ENCODE measurements at regions not wholly inside any gene's neighbourhood (a gene's known extent, or its start where the extent isn't known, plus 50 kb on each side); places are given as distances from the start of the nearest gene placed in this dataset.

DNA sequence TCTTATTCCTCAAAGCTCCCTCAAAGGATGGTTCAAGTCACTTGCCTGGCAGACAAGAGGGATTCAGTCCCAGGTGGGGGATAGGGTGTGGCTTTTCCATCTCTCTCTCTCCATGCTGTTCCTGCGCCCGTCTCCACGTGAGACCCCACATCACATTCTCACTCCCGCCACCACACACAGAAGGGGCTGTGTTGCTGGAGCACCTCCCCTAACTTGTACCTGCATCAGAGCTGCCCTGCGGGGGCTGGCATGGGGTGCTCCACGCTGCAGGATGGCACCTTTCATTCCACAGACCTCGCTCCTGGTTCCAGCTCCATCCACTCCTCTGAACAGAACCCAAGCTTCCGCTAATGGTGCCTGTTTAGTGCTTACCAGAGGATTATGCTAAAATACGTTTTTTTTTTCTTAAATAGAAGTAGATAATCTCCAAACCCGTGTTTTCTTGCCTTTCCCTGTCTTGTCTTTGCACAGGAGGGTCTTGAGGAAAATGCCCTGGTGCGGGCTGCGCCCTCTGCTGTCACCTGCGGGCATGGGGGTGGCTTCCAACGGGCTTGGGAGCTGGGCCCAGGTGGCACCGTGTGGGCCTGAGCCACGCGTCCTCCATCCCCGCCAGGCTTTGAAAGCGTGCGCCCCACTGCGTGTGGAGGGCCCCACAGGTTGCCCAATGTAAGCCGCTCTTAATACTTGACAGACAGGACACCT is 985.6 kb downstream of the BRD1 start:
- DNase-seq (ENCODE audit: low spot score): no peak

DNA sequence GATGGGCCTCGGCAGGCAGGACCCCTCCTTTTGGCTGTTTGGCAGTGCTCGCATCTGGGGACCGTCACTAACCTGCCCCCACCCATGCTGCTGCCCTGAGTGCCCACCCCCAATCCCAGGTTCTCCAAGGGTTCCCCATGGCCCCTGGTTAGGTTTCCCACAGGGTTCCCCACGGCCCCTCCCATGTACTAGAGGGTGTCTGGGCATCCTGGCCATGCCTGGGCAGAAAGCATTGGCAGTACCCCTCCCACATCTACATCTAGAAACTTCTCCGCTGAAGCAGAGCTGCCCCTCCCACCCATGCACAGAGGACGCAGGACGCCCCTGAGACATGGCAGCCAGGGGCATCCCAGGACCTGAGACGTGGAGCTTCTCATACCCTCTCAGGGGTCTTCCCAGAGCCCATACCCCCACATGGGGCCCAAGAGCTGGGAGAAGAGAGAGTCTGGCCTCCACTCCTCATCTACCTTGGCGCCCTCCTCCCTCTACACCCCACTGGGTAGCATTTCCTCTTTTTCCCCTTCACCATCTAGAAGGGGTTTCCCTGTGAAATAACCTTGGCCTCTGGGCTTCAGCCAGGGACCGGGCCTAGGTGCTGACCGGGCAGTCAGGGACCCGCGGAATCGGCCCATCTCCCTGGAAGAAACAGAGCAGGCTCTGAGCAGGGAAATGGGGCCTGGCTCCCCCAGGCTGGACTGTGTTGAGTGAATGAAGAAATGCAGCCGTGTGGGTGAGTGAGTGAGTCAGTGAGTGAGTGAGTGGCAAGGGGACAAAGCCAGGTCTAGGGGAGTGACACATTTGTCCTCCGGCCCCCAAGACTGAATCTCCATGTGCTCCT is 987.3 kb downstream of the BRD1 start:
- DNase-seq (ENCODE audit: low spot score): no peak

DNA sequence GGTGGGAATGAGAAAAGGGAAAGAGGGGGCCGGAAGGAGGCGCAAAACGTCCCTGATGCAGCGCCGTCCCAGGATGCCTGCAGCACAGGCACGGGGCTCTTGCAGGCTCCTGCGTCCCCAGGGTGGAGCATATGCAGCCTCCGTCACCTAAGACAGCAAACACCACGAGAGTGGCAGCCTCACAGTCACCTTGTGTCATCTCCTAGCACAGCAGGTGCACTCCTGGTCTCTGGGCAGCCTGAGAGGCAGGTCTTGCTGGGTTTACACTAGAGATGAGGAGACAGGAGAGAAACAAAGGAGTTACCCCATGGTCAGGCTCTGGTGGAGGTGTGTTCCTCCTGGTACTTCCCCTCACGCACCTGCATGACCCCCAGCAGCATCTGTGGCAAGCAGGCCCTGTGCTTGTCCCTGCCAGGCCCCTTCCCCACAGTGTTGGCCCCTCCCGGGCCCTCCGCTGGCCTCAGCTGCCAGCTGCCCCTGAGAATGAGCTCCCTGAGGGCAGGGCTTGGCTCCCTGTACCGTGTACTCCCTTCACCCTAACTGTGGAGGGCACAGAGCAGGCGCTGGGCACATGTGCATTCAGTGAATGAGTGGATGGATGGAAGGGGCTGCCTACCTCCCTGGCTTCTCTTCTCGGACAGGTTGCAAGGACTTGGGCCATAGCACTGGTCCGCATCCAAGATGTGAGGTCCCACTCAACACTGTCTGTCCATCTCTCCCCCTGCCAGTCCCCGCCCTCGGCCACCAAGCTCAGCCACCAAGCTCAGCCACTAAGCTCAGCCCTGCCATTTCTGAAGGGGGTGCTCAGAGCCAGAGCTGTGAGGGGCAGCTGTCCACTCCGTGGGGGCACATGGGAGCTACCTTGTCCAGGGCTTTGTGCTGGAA is 988.6 kb downstream of the BRD1 start:
- no peak for DNase-seq (ENCODE audit: low spot score)

DNA sequence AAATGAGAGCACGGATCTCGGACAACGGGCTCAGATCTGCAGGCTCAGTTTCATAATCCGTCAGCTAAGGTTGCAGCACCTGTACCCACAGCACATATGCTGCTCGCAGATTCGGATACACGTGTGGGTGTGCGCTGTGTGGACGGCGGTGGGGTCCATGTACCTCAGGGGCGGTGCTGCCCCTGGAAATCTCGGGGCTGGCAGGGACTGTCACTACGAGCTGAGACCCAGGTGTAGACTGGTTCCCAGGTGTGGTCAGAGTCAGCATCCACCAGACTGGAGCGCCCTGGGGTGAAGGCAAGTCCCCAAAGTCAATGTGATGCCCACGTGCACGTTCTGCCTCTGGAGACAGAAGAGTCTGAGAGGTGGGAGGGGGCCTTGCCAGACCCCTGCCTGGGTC is 989.3 kb downstream of the BRD1 start:
- no peak for DNase-seq (ENCODE audit: low spot score)

DNA sequence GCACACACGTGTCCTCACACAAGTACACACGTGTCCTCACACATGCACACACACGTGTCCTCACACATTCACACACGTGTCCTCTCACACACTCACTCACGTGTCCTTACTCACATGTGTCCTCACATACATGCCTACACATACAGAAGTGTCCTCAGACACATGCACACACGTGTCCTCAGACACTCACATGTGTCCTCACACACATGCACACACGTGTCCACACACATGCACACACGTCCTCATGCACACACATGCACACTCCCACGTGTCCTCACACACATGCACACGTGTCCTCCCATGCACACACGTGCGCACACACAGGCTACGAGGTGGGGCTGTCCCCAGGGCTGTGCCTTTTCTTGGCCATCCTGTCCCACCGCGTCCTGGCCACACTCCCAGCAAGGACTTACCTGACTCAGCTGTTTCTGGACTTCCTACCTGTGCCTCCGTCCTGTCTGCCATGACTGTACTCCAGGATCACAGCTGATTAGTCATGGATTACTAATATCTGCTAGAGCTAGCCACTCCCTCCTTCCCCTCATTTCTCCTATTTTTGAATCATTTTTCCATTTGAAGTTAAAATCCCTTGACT is 990.2 kb downstream of the BRD1 start:
- DNase-seq (ENCODE audit: low spot score): no peak

DNA sequence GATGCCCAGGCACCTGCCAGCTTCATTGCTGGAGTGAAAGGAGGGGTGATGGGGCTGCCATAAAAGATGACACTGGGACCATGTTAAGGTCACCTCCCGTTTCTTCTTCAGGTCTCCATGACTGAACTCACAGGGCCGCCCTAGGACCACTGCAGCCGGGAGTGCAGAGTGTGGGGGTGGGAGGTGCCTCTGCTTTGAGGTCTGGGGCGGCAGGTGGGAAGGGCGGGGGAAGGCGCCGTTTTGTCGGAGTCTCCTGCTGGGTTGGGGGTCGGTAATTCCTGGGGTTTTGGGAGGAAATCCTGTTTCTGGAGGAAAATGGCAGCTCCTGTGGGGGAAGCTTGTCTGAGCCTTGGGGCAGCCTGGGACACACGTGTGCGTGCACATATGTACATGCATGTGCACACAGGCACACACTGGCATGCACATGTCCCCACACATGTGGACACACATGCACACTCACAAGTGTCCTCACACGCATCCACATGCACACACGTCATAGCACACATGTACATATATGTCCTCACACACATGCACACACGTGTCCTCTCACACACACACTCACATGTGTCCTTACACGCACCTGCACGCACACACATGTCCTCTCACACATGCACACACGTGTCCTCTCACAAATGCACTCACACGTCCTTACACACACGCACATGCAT is 990.9 kb downstream of the BRD1 start:
- DNase-seq (ENCODE audit: low spot score): no peak

DNA sequence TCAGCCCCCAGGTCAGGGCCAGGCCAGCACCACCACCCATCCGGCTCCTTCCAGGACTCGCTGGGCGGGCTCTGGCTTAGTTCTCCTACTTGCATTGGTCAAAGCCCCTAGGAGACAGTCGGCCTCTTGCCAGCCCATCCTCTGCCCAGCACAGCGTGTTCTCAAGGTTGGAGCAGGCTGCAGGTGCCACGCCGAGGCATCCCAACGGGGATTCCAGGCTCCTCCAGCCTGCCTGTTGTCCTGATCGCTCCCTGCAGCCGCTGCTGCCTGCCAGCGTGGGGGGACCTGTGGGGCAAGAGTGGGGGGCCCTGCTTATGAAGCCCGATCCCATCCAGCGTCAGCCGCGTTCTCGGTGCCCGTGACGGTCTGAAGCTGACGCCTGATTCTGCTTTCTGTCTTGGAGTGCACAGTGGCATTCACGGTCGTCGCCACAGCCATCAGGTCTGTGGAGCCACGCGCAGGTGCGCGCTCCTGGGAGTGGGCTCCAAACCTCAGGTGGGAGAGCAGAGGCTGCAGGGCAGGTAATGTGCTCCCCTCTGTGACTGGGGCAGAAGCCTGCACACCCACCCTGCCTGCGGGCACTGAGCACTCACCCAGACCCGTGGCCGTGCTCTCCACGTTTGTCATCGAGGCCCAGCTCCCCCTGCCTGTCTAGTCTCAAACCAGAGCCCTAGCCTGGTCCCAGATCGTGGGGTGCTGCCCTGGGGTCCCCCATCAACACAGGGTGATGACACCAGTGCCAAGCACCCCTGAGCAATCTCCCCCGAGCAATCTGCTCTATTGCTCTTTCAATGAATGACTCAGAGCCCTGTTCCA is 991.6 kb downstream of the BRD1 start:
- no peak for DNase-seq (ENCODE audit: low spot score)

DNA sequence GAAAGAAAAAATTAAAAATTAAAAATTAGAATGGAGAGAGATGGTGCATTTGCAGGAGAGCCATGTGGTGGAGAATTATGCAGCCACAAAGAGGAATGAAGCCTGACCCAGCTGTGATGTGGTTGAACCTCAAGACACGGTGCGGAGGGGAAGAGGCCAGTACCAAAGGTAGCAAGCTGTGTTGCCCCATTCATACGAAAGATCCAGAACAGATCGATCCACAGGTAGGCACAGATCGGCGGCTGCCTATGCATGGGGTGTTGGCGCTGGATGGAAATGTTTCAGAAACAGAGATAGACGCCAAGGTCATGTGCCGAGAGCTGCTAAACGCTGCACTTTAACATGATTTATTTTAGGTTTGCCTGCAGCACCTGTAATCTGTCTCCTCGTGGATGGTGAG is 992.3 kb downstream of the BRD1 start:
- no peak for DNase-seq (ENCODE audit: low spot score)

DNA sequence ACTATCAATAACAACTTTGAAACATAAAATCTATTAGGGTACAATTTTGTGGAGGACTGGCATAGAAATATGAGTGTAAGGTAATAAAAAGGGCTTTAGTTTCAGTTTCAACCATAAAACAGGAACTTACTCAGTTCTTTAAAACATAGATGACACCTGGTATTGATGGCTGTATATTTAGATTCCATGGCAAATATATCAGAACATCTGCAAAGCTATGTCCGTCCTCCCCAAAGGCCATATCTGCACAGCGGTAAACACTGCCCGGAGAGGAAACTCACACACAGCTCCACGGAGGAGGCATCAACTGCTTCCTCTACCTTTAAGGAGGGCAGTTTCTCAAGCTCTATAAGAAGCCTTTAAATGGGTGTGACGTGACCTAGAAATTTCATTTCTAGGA is 993.3 kb downstream of the BRD1 start:
- no peak for DNase-seq (ENCODE audit: low spot score)

DNA sequence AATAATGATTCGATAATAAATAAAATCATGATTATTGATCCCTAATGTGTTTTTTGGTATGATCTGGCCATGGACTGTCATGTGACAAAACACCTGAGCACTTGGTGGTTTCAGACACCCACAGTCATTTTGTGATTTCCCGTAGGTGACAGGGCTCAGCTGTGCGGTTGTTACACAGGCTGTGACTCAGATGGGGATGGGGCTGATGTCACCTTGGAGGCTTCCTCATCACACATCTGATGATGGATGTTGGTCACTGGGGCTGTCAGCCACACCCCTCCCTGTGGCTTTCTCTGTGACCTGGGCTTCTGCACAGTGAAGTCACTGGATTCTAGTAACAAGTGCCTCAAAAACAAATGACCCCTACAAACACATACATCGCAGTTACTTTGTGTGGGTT is 995.1 kb downstream of the BRD1 start:
- DNase-seq (ENCODE audit: low spot score): no peak

DNA sequence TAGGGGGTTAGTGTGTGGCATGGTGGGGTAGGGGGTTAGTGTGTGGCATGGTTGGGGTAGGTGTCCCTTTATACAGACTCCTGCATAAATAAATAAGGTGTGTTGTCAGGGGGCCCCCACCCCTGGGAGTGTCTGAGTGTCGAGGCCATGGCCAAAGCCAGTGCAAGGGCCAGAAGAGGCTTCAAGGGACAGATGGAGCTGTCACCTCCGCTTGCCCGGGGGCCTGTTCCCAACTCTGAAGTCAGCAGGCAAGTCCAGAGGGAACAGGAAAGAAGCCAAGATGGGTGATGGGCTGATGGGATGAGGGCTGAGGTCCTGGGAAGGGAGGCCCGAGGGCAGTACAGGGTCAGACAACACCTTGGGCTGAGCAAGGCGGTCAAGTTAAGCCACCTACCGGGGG is 997.8 kb downstream of the BRD1 start:
- no peak for DNase-seq (ENCODE audit: low spot score)

DNA sequence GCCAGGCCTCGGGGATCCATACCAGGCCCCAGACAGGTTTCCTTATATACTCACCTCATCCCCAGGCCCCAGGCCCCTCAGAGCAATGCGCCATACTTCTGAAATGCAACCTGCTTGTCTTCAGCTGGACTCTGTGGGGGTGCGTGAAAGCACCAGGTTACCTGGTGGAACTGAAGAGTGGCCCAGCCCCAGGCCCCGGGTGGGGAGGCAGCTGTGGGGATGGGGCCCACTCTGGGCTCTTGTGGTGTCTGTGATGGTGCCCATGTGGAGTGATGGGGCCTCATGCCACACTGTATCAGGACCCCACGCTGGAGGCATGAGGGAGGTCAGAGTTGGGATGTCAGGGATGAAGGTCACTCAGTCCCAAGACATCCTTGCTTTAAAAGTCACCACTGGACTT is 999.0 kb downstream of the BRD1 start:
- no peak for DNase-seq (ENCODE audit: low spot score)

DNA sequence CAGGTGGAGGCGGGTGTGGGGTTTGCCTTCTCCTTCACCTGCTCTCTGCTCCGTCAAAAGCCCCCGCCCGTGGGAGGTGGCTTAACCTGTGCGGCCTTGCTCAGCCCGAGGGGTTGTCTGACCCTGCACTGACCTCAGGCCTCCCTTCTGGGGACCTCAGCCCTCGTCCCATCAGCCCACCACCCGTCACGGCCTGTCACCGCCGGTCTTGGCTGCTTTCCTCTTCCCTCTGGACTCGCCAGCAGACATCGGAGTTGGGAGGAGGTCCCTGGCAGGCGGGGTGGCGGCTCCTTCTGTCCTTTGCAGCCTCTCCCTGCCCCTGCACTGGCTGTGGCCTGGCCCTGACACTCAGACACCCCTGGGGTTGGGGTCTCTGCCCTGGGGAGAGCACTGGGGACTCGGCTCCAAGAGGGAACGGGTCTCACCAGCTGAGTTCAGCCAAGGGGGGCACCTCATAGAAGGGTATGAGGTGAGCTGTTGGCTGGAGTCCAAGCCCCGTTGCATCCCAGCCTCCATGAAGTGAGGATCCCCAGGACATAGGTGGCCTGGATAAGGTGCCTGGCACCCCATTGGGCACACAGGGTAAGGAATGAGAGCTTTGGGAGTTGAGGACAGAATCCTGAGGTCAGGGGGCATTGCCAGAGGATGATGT is 999.6 kb downstream of the BRD1 start:
- DNase-seq (ENCODE audit: low spot score): no peak

DNA sequence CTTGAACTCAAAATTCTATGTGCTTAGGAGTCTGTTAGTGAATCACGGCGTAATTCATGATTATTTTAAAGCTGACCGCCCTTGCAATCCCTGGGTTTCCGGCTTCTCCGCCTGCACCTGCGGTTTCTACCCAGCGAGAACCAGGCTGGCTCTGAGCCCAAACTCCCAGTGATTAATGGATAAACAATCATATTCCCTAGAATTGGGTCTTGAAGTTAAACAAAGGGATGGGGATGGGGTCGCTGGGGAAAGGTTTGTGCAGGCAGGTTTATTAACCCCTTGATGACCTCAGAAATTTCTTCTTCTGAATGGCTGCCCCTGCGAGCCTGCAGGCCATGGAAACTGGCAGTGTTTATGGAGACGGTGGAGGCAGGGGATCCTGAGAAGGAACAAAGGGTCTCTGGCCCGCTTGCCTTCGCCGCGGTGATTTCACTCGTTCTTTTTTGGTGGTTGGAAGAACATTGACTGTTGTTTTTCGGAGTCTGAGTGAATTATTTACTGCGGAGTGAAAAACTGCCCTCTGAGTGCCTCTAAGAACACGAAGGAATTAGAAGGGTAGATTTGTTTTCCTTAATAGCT is 1000.3 kb downstream of the BRD1 start:
- DNase-seq (ENCODE audit: low spot score): no peak

DNA sequence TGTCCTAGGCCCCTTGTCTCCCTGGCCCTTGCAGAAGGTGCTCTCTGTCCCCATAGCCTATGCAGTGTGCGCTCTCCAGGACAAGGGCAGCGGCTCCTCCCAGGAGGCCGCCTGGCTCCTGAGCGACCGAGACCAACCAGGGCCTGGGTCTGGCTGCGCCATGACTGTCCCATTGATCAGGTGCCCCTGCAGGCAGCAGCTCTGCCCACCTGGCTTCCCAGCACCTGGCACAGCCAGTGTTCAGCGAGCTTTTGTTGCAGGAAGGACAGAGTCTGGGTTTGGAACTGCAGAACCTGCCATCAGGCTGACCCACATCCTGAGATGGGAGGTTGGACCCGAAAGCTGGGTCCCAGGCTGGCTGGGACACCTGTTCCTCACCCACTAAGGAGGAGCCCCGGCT is 1001.1 kb downstream of the BRD1 start:
- DNase-seq (ENCODE audit: low spot score): no peak

DNA sequence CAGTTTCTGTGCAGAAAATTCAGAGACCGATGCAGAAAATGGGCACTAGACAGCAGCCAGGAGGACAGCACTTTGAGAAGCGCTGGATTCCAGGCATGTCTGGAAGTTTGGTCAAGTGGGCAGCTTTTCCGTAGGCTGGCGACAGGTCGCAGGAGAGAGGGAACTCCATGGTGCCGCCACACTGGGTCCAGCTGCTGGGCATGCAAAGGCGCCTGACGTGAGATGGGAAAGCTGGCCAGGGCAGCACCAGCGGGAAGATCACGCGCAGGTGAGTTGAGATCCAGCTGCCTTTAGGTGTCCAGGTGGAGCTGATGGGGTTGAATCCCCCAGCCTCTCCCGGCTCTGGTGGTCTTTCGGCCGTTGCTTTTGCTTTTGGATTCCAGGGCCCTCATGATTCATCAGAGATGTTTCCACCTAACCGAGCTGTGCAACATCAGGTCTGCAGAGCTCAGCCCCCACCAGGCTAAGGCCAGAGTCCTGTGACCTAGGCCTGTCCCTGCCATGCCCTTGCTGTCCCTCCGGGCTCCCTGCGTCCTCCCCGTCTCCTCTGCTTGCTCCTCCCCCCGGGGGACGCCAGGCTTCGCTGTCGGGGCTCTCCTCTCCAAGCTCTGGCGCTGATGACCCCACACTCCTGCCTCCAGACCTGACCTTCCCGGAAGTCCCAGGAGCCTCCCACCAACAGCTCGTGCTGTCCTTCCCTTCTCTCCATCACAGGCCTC is 1001.7 kb downstream of the BRD1 start:
- DNase-seq (ENCODE audit: low spot score): no peak

DNA sequence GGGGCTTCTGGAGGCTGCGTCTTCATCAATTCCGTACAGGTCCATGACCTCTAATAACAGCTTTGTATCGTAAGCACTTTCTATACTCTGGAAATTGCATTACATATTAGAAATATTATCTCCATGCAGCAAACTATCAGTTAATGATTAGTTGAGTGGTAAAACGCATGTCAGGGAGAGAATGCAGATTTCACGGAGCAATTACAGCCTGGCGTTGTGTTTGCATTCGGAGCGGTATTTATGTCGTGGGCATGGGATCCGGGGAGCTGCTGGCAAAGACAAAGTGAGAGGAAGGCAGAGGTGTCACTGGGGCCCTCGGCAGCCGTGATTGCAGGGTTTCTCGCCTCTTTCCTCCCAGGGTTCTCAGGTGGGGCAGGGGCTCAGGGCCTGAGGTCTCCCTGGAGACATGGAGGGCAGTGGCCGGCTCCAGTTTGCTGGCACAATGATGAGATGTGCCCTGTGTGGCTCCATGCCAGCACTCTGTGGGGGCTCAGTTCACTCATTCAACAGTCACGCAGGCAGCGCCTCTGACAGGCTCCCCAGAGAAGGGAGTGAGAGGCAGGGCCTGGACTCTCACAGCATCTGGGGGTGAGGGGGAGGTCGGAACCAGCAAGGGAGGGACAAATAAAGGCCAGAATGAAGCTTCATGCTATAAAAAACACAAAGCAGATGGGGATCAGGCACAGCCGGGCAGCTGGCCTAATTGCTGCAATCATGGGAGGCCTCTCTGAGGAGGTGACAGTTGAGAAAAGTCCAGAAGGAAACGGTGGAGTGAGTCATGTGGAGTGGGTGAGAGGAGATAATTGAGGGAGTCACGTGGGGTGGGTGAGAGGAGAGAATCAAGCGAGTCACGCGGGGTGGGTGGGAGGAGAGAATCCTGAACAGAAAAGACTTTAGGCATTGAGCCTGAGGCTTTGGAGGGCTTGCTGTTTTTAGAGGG is 1002.7 kb downstream of the BRD1 start:
- no peak for DNase-seq (ENCODE audit: low spot score)

DNA sequence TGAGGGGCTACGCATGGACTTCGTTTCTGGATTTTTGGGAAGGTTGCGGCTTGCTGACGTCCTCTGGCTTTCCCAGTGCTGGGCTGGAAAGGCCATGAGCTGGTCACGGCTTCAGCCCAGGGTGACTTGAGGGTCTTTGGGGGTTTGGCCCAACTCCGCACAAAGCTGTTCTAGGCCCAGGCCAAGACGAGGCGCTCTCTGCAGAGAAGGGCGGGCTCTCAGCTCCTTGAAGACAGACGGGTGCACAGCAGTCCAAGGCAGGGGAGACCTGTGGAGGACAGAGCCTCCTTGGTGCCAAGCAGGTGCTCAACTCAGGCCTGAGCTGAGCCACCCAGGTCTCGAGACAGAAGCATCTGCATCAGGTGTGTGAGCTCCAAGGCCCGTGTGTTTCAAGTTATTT is 1003.7 kb downstream of the BRD1 start:
- DNase-seq (ENCODE audit: low spot score): no peak

All from H4 (cell line).